Activated T-helper 2 cell treated with anti-CD3 and anti-CD28 coated beads, Interferon-gamma antibody, Interleukin-2, Interleukin-4, amounts not matched to agents 10 μg/mL and 5 μg/mL and 100 μg/mL, durations not matched to agents 14 hours and 24 hours and 36 hours (primary cell): ENCODE measurements at regions not wholly inside any gene's neighbourhood (a gene's known extent, or its start where the extent isn't known, plus 50 kb on each side); places are given as distances from the start of the nearest gene placed in this dataset.
"Not testable (repeated sequence)": the region's sequence is repeated elsewhere in the genome, so short reads cannot be mapped to it uniquely, and the experiment has no call there.

Source experiments
- DNase-seq: peaks from one replicate; pipeline ENCODE4 v3.0.0; 2021; ENCODE audit warnings: low spot score
- H3K27ac Mint-ChIP-seq: one replicate; pipeline ENCODE4 v1.8.0; 2021; ENCODE audit warnings: mixed read lengths
- H3K27me3 Mint-ChIP-seq: one replicate; pipeline ENCODE4 v1.8.0; 2021; ENCODE audit warnings: low read depth, mixed read lengths
- H3K36me3 Mint-ChIP-seq: one replicate; pipeline ENCODE4 v1.8.0; 2021; ENCODE audit warnings: low read depth, mixed read lengths
- H3K4me1 Mint-ChIP-seq: one replicate; pipeline ENCODE4 v1.8.0; 2021; ENCODE audit warnings: low read depth, mixed read lengths
- H3K4me3 Mint-ChIP-seq: one replicate; pipeline ENCODE4 v1.8.0; 2021; ENCODE audit warnings: low read depth, mild to moderate bottlenecking, moderate library complexity, mixed read lengths
- H3K9me3 Mint-ChIP-seq: one replicate; pipeline ENCODE4 v1.8.0; 2021; ENCODE audit warnings: mixed read lengths
- intact Hi-C: fragments of 100-400 bp; cut with micrococcal nuclease; formaldehyde crosslinking; loops from one replicate; pipeline ENCODE4 v1.15.1; 2023

GRCh38 chr13:90710164-90710759 lies 637.2 kb upstream of the MIR17HG start:
- Mint-ChIP-seq H3K4me3 (no peak overlapping the region), H3K9me3 (peaks cover 40% of the 10 kb centered on the region), H3K27me3 (no peaks in the 10 kb centered on the region), H3K27ac (no peak overlapping the region), H3K4me1 (no peaks in the 10 kb centered on the region), H3K36me3 (no peaks in the 10 kb centered on the region)
- intact Hi-C loops, result no loop called here
- DNase-seq, result no peak

GRCh38 chr13:90713441-90714133 lies 633.9 kb upstream of the MIR17HG start:
- Mint-ChIP-seq H3K9me3 (peaks cover 27% of the 10 kb centered on the region), H3K4me1 (no peaks in the 10 kb centered on the region), H3K4me3 (no peak overlapping the region), H3K27ac (no peak overlapping the region), H3K36me3 (no peaks in the 10 kb centered on the region), H3K27me3 (no peaks in the 10 kb centered on the region)
- intact Hi-C loops, result no loop called here
- DNase-seq, result no peak

- Mint-ChIP-seq H3K9me3 (peaks cover 30% of the 10 kb centered on the region), H3K4me3 (no peak overlapping the region), H3K27me3 (no peaks in the 10 kb centered on the region), H3K4me1 (no peaks in the 10 kb centered on the region), H3K36me3 (no peaks in the 10 kb centered on the region), H3K27ac (no peak overlapping the region)
- no peak for DNase-seq
- intact Hi-C loops, result no loop called here
These were observed 632.0 kb upstream of the MIR17HG start for GRCh38 chr13:90715485-90715884.

GRCh38 chr13:90717451-90717936 lies 630.0 kb upstream of the MIR17HG start:
- peaks cover 34% of the 10 kb centered on the region for H3K9me3 Mint-ChIP-seq
- no peak for DNase-seq
- H3K27ac Mint-ChIP-seq, result no peak overlapping the region
- H3K36me3 Mint-ChIP-seq, result no peaks in the 10 kb centered on the region
- no peak overlapping the region for H3K4me3 Mint-ChIP-seq
- no peaks in the 10 kb centered on the region for H3K4me1 Mint-ChIP-seq
- intact Hi-C loops, result no loop called here
- no peaks in the 10 kb centered on the region for H3K27me3 Mint-ChIP-seq

GRCh38 chr13:90719461-90719860 lies 628.0 kb upstream of the MIR17HG start:
- Mint-ChIP-seq H3K4me1 (no peaks in the 10 kb centered on the region), H3K4me3 (no peak overlapping the region), H3K36me3 (no peaks in the 10 kb centered on the region), H3K27ac (no peak overlapping the region), H3K9me3 (peaks cover 25% of the 10 kb centered on the region), H3K27me3 (no peaks in the 10 kb centered on the region)
- no peak for DNase-seq
- intact Hi-C loops, result no loop called here

GRCh38 chr13:90721937-90722336 lies 625.5 kb upstream of the MIR17HG start:
- no peaks in the 10 kb centered on the region for H3K27me3 Mint-ChIP-seq
- H3K4me1 Mint-ChIP-seq, result no peaks in the 10 kb centered on the region
- no peak for DNase-seq
- no peaks in the 10 kb centered on the region for H3K36me3 Mint-ChIP-seq
- intact Hi-C loops, result no loop called here
- no peak overlapping the region for H3K27ac Mint-ChIP-seq
- H3K9me3 Mint-ChIP-seq, result peaks cover 39% of the 10 kb centered on the region
- no peak overlapping the region for H3K4me3 Mint-ChIP-seq

GRCh38 chr13:90723381-90723780 lies 624.1 kb upstream of the MIR17HG start:
- Mint-ChIP-seq H3K27ac (no peak overlapping the region), H3K4me3 (no peak overlapping the region), H3K36me3 (no peaks in the 10 kb centered on the region), H3K9me3 (peaks cover 39% of the 10 kb centered on the region), H3K4me1 (no peaks in the 10 kb centered on the region), H3K27me3 (no peaks in the 10 kb centered on the region)
- intact Hi-C loops, result no loop called here
- DNase-seq, result no peak

GRCh38 chr13:90726375-90726774 lies 621.1 kb upstream of the MIR17HG start:
- no peaks in the 10 kb centered on the region for H3K36me3 Mint-ChIP-seq
- intact Hi-C loops, result no loop called here
- DNase-seq, result no peak
- H3K9me3 Mint-ChIP-seq, result peaks cover 38% of the 10 kb centered on the region
- H3K4me1 Mint-ChIP-seq, result no peaks in the 10 kb centered on the region
- no peak overlapping the region for H3K27ac Mint-ChIP-seq
- H3K27me3 Mint-ChIP-seq, result no peaks in the 10 kb centered on the region
- no peak overlapping the region for H3K4me3 Mint-ChIP-seq

GRCh38 chr13:90732049-90732448 lies 615.4 kb upstream of the MIR17HG start:
- no peaks in the 10 kb centered on the region for H3K27me3 Mint-ChIP-seq
- peaks cover 47% of the 10 kb centered on the region for H3K9me3 Mint-ChIP-seq
- no peaks in the 10 kb centered on the region for H3K4me1 Mint-ChIP-seq
- no peak overlapping the region for H3K4me3 Mint-ChIP-seq
- no peak overlapping the region for H3K27ac Mint-ChIP-seq
- intact Hi-C loops, result no loop called here
- DNase-seq, result no peak
- no peaks in the 10 kb centered on the region for H3K36me3 Mint-ChIP-seq

GRCh38 chr13:90734497-90734896 lies 613.0 kb upstream of the MIR17HG start:
- H3K27me3 Mint-ChIP-seq, H3K36me3 Mint-ChIP-seq, H3K27ac Mint-ChIP-seq, intact Hi-C loops, H3K4me3 Mint-ChIP-seq, H3K4me1 Mint-ChIP-seq, DNase-seq: not testable (repeated sequence)
- peaks cover 49% of the 10 kb centered on the region for H3K9me3 Mint-ChIP-seq

- DNase-seq, result no peak
- intact Hi-C loops, result no loop called here
- Mint-ChIP-seq H3K27me3 (no peaks in the 10 kb centered on the region), H3K36me3 (no peaks in the 10 kb centered on the region), H3K4me1 (no peaks in the 10 kb centered on the region), H3K4me3 (no peak overlapping the region), H3K27ac (no peak overlapping the region), H3K9me3 (peaks cover 30% of the 10 kb centered on the region)
These were observed 608.6 kb upstream of the MIR17HG start for GRCh38 chr13:90738881-90739280.

GRCh38 chr13:90740099-90740498 lies 607.4 kb upstream of the MIR17HG start:
- intact Hi-C loops, result no loop called here
- Mint-ChIP-seq H3K27me3 (no peaks in the 10 kb centered on the region), H3K4me1 (no peaks in the 10 kb centered on the region), H3K27ac (no peak overlapping the region), H3K9me3 (peaks cover 29% of the 10 kb centered on the region), H3K4me3 (no peak overlapping the region), H3K36me3 (no peaks in the 10 kb centered on the region)
- no peak for DNase-seq

- Mint-ChIP-seq H3K27ac (no peak overlapping the region), H3K36me3 (no peaks in the 10 kb centered on the region), H3K9me3 (peaks cover 14% of the 10 kb centered on the region), H3K4me1 (no peaks in the 10 kb centered on the region), H3K27me3 (no peaks in the 10 kb centered on the region), H3K4me3 (no peak overlapping the region)
- no peak for DNase-seq
- intact Hi-C loops, result no loop called here
These were observed 605.1 kb upstream of the MIR17HG start for GRCh38 chr13:90742381-90742780.
